ENCODE measurements at regions not wholly inside any gene's neighbourhood (a gene's known extent, or its start where the extent isn't known, plus 50 kb on each side); places are given as distances from the start of the nearest gene placed in this dataset.

- TF ChIP-seq POLR2AphosphoS5 (IDR thresholded peaks at IDR 0.05) (no peak), CTCF (IDR thresholded peaks at IDR 0.05) (no peak)
Measured at GRCh38 chr5:115352571-115352970, 56.1 kb upstream of the CCDC112 start.

Data from upper lobe of left lung (tissue), 4 donors.